HG02642 (cell line): ENCODE measurements at regions not wholly inside any gene's neighbourhood (a gene's known extent, or its start where the extent isn't known, plus 50 kb on each side); places are given as distances from the start of the nearest gene placed in this dataset.

Experiments
- ATAC-seq: cut with Tn5 transposase; IDR thresholded peaks from one replicate; pipeline ENCODE4 v1.9.1; 2021; ENCODE audit warnings: mild to moderate bottlenecking; ENCODE audit not compliant: unreplicated experiment, poor library complexity

GRCh38 chr1:238108417-238108816 is 217.7 kb upstream of the ZP4 start:
- no peak for ATAC-seq

- no peak for ATAC-seq
These were observed 216.6 kb upstream of the ZP4 start for GRCh38 chr1:238107322-238107721.

- no peak for ATAC-seq
These were observed 214.0 kb upstream of the ZP4 start for GRCh38 chr1:238104752-238105151.

- no peak for ATAC-seq
These were observed 211.2 kb upstream of the ZP4 start for GRCh38 chr1:238101923-238102322.

GRCh38 chr1:238099871-238100270 is 209.1 kb upstream of the ZP4 start:
- ATAC-seq: no peak

- ATAC-seq: no peak
These were observed 198.9 kb upstream of the ZP4 start for GRCh38 chr1:238089615-238090014.

GRCh38 chr1:238088560-238089290 is 198.0 kb upstream of the ZP4 start:
- no peak for ATAC-seq

GRCh38 chr1:238073991-238074390 is 183.3 kb upstream of the ZP4 start:
- ATAC-seq: no peak

- no peak for ATAC-seq
These were observed 180.3 kb upstream of the ZP4 start for GRCh38 chr1:238071061-238071460.

- peak; percentile 53 for ATAC-seq
These were observed 172.7 kb upstream of the ZP4 start for GRCh38 chr1:238063454-238063853.

- ATAC-seq: no peak
These were observed 171.4 kb upstream of the ZP4 start for GRCh38 chr1:238061967-238062613.

GRCh38 chr1:238060061-238060460 is 169.3 kb upstream of the ZP4 start:
- peak; percentile 70 for ATAC-seq

- ATAC-seq: no peak
These were observed 162.0 kb upstream of the ZP4 start for GRCh38 chr1:238052496-238053266.

GRCh38 chr1:238029126-238029525 is 138.4 kb upstream of the ZP4 start:
- no peak for ATAC-seq

GRCh38 chr1:238027366-238027765 is 136.6 kb upstream of the ZP4 start:
- no peak for ATAC-seq

GRCh38 chr1:238023137-238023536 is 132.4 kb upstream of the ZP4 start:
- no peak for ATAC-seq

- no peak for ATAC-seq
These were observed 127.5 kb upstream of the ZP4 start for GRCh38 chr1:238018214-238018613.

GRCh38 chr1:238006779-238007178 is 116.1 kb upstream of the ZP4 start:
- ATAC-seq: no peak

- no peak for ATAC-seq
These were observed 114.4 kb upstream of the ZP4 start for GRCh38 chr1:238005116-238005515.

GRCh38 chr1:238001818-238002217 is 111.1 kb upstream of the ZP4 start:
- no peak for ATAC-seq

- ATAC-seq: no peak
These were observed 108.8 kb upstream of the ZP4 start for GRCh38 chr1:237999426-238000052.
